Fibroblast of skin of left biceps (primary cell): ENCODE measurements at regions not wholly inside any gene's neighbourhood (a gene's known extent, or its start where the extent isn't known, plus 50 kb on each side); places are given as distances from the start of the nearest gene placed in this dataset.

Source experiments
- DNase-seq, 2 experiments: peaks; one replicate each; pipeline ENCODE4 v3.0.0-alpha.2; 2013; ENCODE audit warnings: low read depth in 2 of 2

DNA sequence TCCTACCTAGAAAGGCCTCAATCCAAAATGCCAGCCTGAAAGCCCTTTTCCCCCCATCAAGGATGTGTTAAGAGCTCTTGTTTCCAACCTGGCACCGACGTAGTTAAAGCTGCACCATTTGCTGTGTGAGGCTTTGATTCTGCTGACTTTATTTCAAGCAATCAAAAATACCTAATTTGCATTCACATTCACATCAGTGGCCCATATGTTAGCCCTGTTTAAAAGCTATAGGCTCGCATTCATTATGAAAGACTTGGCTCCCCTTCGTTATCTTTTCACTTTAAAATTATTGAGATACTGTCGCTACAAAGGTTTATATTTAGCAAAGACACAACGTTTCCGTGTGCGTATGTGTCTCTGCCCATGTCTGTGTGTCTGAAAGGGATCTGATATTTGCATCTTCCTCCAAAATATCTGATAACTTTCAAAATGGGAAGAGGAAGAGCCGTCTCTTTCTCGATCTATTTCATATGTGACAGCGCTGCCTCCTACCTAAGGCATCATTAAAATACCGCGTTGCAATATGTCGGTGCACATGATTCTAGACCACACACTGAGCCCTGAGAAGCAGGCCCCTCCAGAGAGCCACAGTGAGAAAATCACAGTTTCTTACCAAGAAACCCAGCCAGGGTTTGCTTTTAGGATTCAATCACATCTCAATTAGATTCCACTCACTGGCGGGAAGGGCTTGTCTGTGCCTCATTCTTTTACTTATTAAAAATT is 57.1 kb upstream of the ITPRID1 start:
- no peak for DNase-seq

DNA sequence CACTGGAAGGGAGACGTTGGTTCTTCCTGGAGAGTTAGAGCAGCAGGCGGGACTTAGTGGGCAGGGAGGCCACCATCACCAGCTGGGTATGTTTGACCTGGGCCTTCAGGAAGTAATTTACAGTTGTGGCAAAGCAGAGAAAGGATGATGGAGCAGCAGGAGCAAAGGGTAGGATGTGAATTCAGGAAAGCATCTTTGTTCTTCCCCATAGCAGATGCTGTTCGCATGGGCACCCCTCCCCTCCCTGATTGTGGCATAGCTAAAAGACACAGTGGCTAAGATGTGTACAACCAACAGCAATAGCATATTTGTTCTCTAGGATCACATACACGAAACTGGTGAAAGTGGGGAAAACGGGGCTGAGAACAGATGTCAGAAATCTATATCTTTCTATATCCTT is 56.3 kb upstream of the ITPRID1 start:
- DNase-seq = no peak

DNA sequence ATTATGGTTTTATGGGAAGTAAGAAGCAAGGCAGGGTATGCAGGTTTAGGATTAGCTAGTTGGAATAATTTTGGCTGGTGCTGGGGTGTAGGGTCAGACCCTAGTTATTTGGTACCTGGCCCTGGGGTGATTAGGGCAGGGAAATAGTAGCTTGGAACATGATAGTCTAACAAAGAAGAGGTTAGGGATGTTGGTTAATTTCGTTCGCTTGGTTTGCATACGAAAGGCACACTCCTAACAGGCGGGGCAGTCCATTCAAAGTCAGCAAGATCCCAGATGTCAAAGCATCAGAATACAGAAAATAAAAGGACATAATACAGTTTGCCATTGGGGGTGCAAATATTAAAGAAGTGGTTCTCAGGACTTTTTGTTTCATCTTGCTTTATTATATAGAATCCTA is 55.7 kb upstream of the ITPRID1 start:
- DNase-seq = no peak

DNA sequence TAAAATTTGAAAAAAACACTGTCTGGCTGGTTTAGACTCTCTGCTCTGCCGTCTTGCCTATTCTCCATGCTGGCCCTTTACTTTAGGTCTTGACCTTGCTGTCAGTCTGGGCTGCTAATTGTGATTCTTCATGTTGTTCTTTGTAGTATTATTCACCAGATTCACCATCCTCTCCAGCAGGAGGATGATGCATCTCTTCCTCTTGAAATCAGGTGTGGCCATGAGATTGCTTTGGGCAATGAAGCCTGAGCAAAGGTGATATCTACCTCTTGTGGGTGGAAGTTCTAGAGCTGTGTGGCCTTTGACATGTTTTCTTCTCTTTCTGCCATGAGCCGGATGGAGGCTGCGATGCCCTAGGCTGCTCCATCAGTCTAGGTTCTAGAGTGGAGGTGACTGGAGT is 51.3 kb upstream of the ITPRID1 start:
- DNase-seq = no peak
